Sigmoid colon (tissue), 4 donors: ENCODE measurements at regions not wholly inside any gene's neighbourhood (a gene's known extent, or its start where the extent isn't known, plus 50 kb on each side); places are given as distances from the start of the nearest gene placed in this dataset.

ENCODE experiments used
- CTCF ChIP-seq, 4 experiments: fragments of 450-650 bp in 3 of 4; fragments of 200-600 bp in 1 of 4; IDR thresholded peaks; one replicate each; pipeline ENCODE4 v1.5.1; 2016 to 2019; ENCODE audit warnings: antibody characterized with exemption in 4 of 4, mild to moderate bottlenecking in 3 of 4, moderate library complexity in 2 of 4
- EP300 ChIP-seq, 4 donors: sonication (generic); formaldehyde crosslinking; IDR thresholded peaks; one replicate each; pipeline ENCODE4 v1.6.1; 2017; ENCODE audit warnings: antibody characterized with exemption in 4 of 4
- POLR2A ChIP-seq, 2 donors: fragments of 450-650 bp; IDR thresholded peaks; one replicate each; pipeline ENCODE4 v1.6.1; 2016; ENCODE audit warnings: antibody characterized with exemption in 2 of 2, mild to moderate bottlenecking in 2 of 2, moderate library complexity in 2 of 2
- POLR2AphosphoS5 ChIP-seq, 4 donors: sonication (generic); formaldehyde crosslinking; IDR thresholded peaks; one replicate each; pipeline ENCODE4 v1.6.1; 2017; ENCODE audit warnings: antibody characterized with exemption in 4 of 4

GRCh38 chr5:164204338-164204946, 699.0 kb downstream of the MAT2B start:
- TF ChIP-seq POLR2AphosphoS5 (IDR thresholded peaks at IDR 0.05) (no peak), CTCF (IDR thresholded peaks at IDR 0.05) (no peak), POLR2A (IDR thresholded peaks at IDR 0.05) (no peak), EP300 (IDR thresholded peaks at IDR 0.05) (no peak)
